ENCODE measurements at regions not wholly inside any gene's neighbourhood (a gene's known extent, or its start where the extent isn't known, plus 50 kb on each side); places are given as distances from the start of the nearest gene placed in this dataset.

GRCh38 chr2:196409376-196409775 is 230.1 kb upstream of the CCDC150 start:
- TF ChIP-seq SP1 (IDR thresholded peaks at IDR 0.05), result no peak
- no peak for TF ChIP-seq HDGF (IDR thresholded peaks at IDR 0.05; ENCODE audit: borderline replicate concordance)
- no peak for TF ChIP-seq FOXM1 (IDR thresholded peaks at IDR 0.05; ENCODE audit: borderline replicate concordance)
- TF ChIP-seq L3MBTL2 (conservative IDR thresholded peaks at IDR 0.05), result no peak
- no peak for TF ChIP-seq SUZ12 (IDR thresholded peaks at IDR 0.05)
- TF ChIP-seq LEF1 (IDR thresholded peaks at IDR 0.05; ENCODE audit: borderline replicate concordance), result no peak
- no peak for TF ChIP-seq ZNF384 (IDR thresholded peaks at IDR 0.05)
- TF ChIP-seq ARNT (IDR thresholded peaks at IDR 0.05), result no peak
- no peak for TF ChIP-seq FOXK2 (IDR thresholded peaks at IDR 0.05)
- TF ChIP-seq CTBP1 (IDR thresholded peaks at IDR 0.05; ENCODE audit: borderline replicate concordance), result no peak
- no peak for TF ChIP-seq BHLHE40 (IDR thresholded peaks at IDR 0.05; ENCODE audit: borderline replicate concordance)
- no peak for TF ChIP-seq PKNOX1 (IDR thresholded peaks at IDR 0.05)
- TF ChIP-seq TARDBP (IDR thresholded peaks at IDR 0.05), result no peak
- no peak for TF ChIP-seq ELF4 (IDR thresholded peaks at IDR 0.05)
- TF ChIP-seq NFRKB (IDR thresholded peaks at IDR 0.05), result no peak
- no peak for DNase-seq (ENCODE audit: extremely low spot score)
- POLR2A ChIA-PET, result no interaction called here
- CTCF ChIA-PET, result no interaction called here

- DNase-seq (ENCODE audit: extremely low spot score), result no peak
- ChIA-PET POLR2A (no interaction called here), CTCF (no interaction called here)
- no peak for TF ChIP-seq ELF4 (IDR thresholded peaks at IDR 0.05)
- TF ChIP-seq FOXM1 (IDR thresholded peaks at IDR 0.05; ENCODE audit: borderline replicate concordance), result no peak
- no peak for TF ChIP-seq LEF1 (IDR thresholded peaks at IDR 0.05; ENCODE audit: borderline replicate concordance)
- TF ChIP-seq SUZ12 (IDR thresholded peaks at IDR 0.05), result no peak
- TF ChIP-seq ARNT (IDR thresholded peaks at IDR 0.05), result no peak
- no peak for TF ChIP-seq PKNOX1 (IDR thresholded peaks at IDR 0.05)
These were observed 229.5 kb upstream of the CCDC150 start for GRCh38 chr2:196410008-196410407.

GRCh38 chr2:196413821-196414274 is 225.7 kb upstream of the CCDC150 start:
- CTCF ChIA-PET, result no interaction called here
- TF ChIP-seq FOXM1 (IDR thresholded peaks at IDR 0.05; ENCODE audit: borderline replicate concordance) (no peak), FOXA1 (IDR thresholded peaks at IDR 0.05) (no peak), LEF1 (IDR thresholded peaks at IDR 0.05; ENCODE audit: borderline replicate concordance) (no peak), PKNOX1 (IDR thresholded peaks at IDR 0.05) (no peak), ARNT (IDR thresholded peaks at IDR 0.05) (no peak), NFRKB (IDR thresholded peaks at IDR 0.05) (no peak), TARDBP (IDR thresholded peaks at IDR 0.05) (no peak), ZNF384 (IDR thresholded peaks at IDR 0.05) (no peak)
- DNase-seq (ENCODE audit: extremely low spot score), result no peak
- POLR2A ChIA-PET, result no interaction called here

GRCh38 chr2:196415384-196415783 is 224.1 kb upstream of the CCDC150 start:
- no peak for DNase-seq (ENCODE audit: extremely low spot score)
- CTCF ChIA-PET, result no interaction called here
- POLR2A ChIA-PET, result no interaction called here
- no peak for TF ChIP-seq FOXM1 (IDR thresholded peaks at IDR 0.05; ENCODE audit: borderline replicate concordance)
- TF ChIP-seq ZNF384 (IDR thresholded peaks at IDR 0.05), result no peak
- no peak for TF ChIP-seq CTBP1 (IDR thresholded peaks at IDR 0.05; ENCODE audit: borderline replicate concordance)
- no peak for TF ChIP-seq SP1 (IDR thresholded peaks at IDR 0.05)

GRCh38 chr2:196420143-196420542 is 219.4 kb upstream of the CCDC150 start:
- ChIA-PET CTCF (no interaction called here), POLR2A (no interaction called here)
- no peak for DNase-seq (ENCODE audit: extremely low spot score)
- TF ChIP-seq FOXK2 (IDR thresholded peaks at IDR 0.05) (no peak), HDGF (IDR thresholded peaks at IDR 0.05; ENCODE audit: borderline replicate concordance) (no peak), NFRKB (IDR thresholded peaks at IDR 0.05) (no peak), ZNF384 (IDR thresholded peaks at IDR 0.05) (no peak), SUZ12 (IDR thresholded peaks at IDR 0.05) (no peak), FOXM1 (IDR thresholded peaks at IDR 0.05; ENCODE audit: borderline replicate concordance) (no peak), FOXA1 (IDR thresholded peaks at IDR 0.05) (no peak), BHLHE40 (IDR thresholded peaks at IDR 0.05; ENCODE audit: borderline replicate concordance) (no peak), LEF1 (IDR thresholded peaks at IDR 0.05; ENCODE audit: borderline replicate concordance) (no peak), ARNT (IDR thresholded peaks at IDR 0.05) (no peak), ELF4 (IDR thresholded peaks at IDR 0.05) (no peak), PKNOX1 (IDR thresholded peaks at IDR 0.05) (no peak), CTBP1 (IDR thresholded peaks at IDR 0.05; ENCODE audit: borderline replicate concordance) (no peak)

- ChIA-PET POLR2A (no interaction called here), CTCF (interaction anchor here (0.6 kb wide), 1 partner anchor 48 kb away, joined by 3 read pairs; no protein-coding TSS in a partner anchor)
- no peak for DNase-seq (ENCODE audit: extremely low spot score)
These were observed 217.6 kb upstream of the CCDC150 start for GRCh38 chr2:196421880-196422279.

More at GRCh38 chr2:196421880-196422279, 217.6 kb upstream of the CCDC150 start:
- TF ChIP-seq SP1 (IDR thresholded peaks at IDR 0.05) (no peak), L3MBTL2 (conservative IDR thresholded peaks at IDR 0.05) (no peak), PKNOX1 (IDR thresholded peaks at IDR 0.05) (no peak), FOXK2 (IDR thresholded peaks at IDR 0.05) (no peak), ZNF384 (IDR thresholded peaks at IDR 0.05) (no peak), ELF4 (IDR thresholded peaks at IDR 0.05) (no peak), NFRKB (IDR thresholded peaks at IDR 0.05) (no peak), ARNT (IDR thresholded peaks at IDR 0.05) (no peak), CTBP1 (IDR thresholded peaks at IDR 0.05; ENCODE audit: borderline replicate concordance) (no peak), LEF1 (IDR thresholded peaks at IDR 0.05; ENCODE audit: borderline replicate concordance) (no peak), TARDBP (IDR thresholded peaks at IDR 0.05) (no peak), BHLHE40 (IDR thresholded peaks at IDR 0.05; ENCODE audit: borderline replicate concordance) (no peak), FOXM1 (IDR thresholded peaks at IDR 0.05; ENCODE audit: borderline replicate concordance) (no peak), SUZ12 (IDR thresholded peaks at IDR 0.05) (no peak), FOXA1 (IDR thresholded peaks at IDR 0.05) (no peak), HDGF (IDR thresholded peaks at IDR 0.05; ENCODE audit: borderline replicate concordance) (no peak)

All from HEK293T (cell line).